Inferior parietal cortex (tissue), 1 donor: ENCODE measurements at regions not wholly inside any gene's neighbourhood (a gene's known extent, or its start where the extent isn't known, plus 50 kb on each side); places are given as distances from the start of the nearest gene placed in this dataset.
"Not testable (repeated sequence)": the region's sequence is repeated elsewhere in the genome, so short reads cannot be mapped to it uniquely, and the experiment has no call there.

Experiments
- DNase-seq: peaks from one replicate; pipeline ENCODE4 v3.0.0-alpha.2; 2016; ENCODE audit errors: extremely low spot score

- not testable (repeated sequence) for DNase-seq
These were observed 1834.2 kb downstream of the FOXD4L5 start for GRCh38 chr9:63450836-63451235.

DNA sequence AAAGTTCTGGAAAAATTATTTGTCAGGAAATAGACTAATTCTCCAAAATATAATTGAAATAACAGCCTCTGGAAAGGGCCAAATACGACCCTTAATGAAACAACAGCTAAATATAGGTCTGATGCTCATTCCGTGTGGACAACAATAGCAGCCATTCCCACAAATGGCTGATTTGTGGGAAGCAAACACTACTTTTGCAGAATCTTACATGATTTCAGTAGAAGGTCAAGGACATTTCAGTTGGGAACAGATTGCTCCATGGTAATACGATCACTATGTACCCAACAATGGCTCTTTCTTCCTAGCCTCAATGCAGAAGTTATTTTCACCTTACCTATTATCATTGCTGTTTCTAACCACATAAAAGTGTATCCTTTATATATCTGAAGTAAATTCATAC lies 1859.9 kb downstream of the FOXD4L5 start:
- not testable (repeated sequence) for DNase-seq

DNA sequence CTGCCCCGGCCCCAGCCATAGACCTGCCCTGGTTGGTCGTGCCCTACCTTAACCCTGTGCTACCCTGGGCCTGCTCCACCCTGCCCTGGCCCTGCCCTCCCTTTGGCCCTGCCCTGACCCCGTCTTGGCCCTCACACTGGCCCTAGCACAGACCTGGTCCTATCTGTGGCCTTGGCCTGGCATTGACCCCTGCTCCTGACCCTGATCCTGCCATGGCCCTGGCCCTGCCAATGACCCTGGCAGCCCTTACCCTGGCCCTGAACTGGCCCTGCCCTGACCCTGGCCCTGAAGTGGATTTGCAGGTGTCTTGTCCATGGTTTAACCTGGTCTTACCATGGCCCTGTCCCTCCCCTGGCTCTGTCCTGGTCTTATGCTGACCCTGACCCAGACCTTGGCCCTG lies 1894.1 kb downstream of the FOXD4L5 start:
- not testable (repeated sequence) for DNase-seq

- not testable (repeated sequence) for DNase-seq
These were observed 1899.5 kb downstream of the FOXD4L5 start for GRCh38 chr9:63385479-63385878.

- not testable (repeated sequence) for DNase-seq
These were observed 1905.1 kb downstream of the FOXD4L5 start for GRCh38 chr9:63379864-63380263.

DNA sequence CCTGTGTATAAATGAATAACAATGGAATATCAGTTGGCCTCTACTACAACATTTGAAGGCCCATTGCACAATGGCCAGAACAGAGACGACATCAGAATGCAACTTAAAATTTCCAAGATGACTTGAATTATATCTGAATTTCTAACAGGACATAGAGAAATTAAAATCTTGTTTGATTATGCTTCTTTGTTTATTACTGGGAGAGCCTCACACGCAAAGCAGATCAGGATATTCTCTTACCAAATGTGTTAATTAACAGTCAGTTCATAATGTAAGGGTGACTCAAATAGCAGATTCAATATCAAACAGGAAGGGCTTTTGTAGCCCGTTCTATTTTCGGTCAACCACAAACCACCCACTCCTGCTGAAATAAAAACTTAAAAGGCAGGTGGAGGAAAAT lies 1930.8 kb downstream of the FOXD4L5 start:
- DNase-seq, result not testable (repeated sequence)

GRCh38 chr9:63347347-63347746 lies 1937.7 kb downstream of the FOXD4L5 start:
- not testable (repeated sequence) for DNase-seq

GRCh38 chr9:63346310-63347048 lies 1938.5 kb downstream of the FOXD4L5 start:
- DNase-seq, result not testable (repeated sequence)

- not testable (repeated sequence) for DNase-seq
These were observed 1940.6 kb downstream of the FOXD4L5 start for GRCh38 chr9:63344408-63344807.

- DNase-seq, result not testable (repeated sequence)
These were observed 1942.5 kb downstream of the FOXD4L5 start for GRCh38 chr9:63342528-63342927.

DNA sequence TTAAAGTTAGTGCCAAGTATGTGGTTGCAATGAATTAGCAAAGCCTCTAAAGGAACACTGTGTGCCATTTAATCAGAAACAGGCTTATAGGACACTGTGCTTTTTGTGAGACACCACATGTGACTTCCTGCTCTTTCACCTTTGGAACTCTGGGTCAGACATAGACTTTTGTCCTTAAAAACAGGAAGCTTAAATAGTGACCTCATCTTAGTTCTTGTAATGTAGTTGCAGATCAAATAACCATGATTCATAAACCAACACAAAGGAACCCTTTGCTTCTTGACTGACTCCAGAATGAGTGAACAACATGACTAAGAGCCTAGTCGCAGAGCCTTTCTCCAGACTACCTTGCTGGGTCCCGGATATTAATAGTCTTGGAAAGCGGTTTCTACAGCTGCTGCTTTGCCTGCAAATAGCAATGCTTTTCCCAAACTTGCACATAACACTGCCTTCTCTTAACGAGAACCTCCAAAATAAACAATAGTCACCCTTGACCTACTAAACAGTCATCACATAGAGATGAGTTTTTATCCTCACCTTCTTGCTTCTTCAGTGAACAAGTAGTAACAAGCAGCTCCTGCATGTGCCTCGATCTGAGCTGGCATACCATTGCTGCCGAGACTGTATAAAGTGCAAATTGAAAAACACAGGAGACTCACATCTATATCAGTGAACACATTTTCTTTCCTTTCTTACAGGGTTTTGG lies 1947.0 kb downstream of the FOXD4L5 start:
- DNase-seq, result not testable (repeated sequence)

DNA sequence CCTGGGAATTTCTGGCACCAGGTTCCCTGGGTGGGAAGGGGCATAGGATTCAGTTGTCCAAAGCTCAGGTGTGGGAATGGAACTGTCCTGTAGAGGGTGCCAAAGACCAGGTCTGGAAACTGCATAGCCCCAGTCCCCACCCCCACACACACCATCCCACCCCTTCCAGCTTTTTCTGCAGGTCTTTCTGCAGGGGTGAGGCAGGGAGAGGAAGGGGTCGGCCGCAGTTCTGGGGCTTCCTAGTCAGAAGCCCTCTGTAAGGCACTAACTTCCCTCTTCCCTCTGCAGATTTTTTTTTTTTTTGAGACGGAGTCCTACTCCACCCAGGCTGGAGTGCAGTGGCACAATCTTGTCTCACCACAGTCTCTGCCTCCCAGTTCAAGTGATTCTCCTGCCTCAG lies 1949.7 kb downstream of the FOXD4L5 start:
- not testable (repeated sequence) for DNase-seq

DNA sequence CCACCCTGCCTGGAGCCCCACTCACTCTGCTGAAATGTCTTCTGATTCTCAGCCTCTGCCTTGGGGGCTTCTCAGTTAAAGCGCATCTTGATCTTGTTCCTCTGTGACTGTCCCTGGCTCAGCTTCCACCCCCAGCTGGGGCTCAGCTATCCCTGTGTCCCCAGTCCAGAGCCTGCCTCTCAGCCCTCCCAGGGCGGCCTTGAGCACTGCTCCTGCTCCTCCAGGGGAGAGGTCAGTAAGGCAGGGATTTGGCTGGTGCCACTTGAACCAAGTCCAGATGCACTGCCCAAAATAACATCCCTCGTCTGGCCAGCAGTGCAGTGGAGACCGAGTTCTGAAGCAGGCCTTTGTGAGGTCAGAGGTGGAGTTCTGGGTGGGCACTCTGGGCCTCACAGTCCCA lies 1950.8 kb downstream of the FOXD4L5 start:
- DNase-seq, result not testable (repeated sequence)

DNA sequence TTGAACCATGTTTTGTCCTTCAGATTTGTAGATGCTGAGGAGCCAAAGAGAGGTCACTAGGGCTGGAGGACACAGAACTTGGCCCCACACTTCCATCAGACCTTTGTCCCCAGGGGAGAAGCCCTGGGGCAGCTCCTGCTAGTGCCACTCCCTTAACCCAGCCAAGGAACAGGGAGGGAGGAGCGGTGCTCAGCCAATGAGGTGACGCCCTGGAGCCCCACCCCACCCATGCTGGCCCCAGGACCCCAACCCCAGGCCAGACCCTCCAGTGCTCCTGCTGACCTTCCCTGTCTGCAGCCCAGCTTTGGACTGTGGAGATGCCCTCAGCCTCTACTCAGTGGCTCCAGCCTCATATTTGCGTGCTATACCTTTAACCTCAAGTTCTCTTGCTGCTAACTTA lies 1951.9 kb downstream of the FOXD4L5 start:
- not testable (repeated sequence) for DNase-seq

GRCh38 chr9:63328313-63328712 lies 1956.7 kb downstream of the FOXD4L5 start:
- not testable (repeated sequence) for DNase-seq

DNA sequence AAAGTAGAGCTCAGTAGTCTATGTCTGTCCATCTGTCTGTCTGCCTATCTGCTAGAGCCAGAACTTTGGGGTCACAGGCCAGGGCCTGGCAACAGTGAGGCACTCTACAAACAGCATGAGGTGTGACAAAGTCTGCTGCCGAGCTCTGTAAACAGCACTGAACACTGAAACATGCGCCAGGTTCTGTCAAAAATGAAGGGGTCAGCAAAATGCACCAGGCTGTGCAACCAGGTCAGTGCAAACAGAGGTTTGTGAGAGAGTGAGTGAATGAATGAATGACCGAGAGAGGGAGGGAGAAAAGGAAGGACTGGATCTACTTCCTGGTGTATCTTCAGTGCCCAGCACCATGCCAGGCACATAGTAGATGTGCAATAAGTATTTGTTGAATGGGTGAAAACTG lies 1957.8 kb downstream of the FOXD4L5 start:
- DNase-seq, result not testable (repeated sequence)

DNA sequence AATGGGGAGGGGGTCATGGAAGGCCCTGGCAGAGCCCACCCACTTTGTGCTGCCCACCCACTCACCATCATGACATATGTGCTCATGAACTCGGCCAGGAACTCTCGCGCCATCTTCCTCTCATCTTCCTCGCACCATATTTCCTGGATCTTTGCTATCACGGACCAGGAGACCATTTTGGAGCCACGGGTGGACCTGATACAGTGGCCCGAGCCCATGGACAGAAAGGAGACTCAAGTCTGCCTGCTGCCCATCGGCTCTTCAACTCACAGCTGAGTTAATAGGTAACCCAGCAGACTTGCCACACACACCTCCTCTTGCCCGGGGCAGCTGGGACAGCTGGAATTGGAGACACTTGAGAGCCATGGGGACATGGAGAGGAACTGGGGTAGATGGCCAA lies 1958.3 kb downstream of the FOXD4L5 start:
- not testable (repeated sequence) for DNase-seq

- DNase-seq, result not testable (repeated sequence)
These were observed 1959.3 kb downstream of the FOXD4L5 start for GRCh38 chr9:63325696-63326095.

GRCh38 chr9:63318093-63318492 lies 1966.9 kb downstream of the FOXD4L5 start:
- not testable (repeated sequence) for DNase-seq

GRCh38 chr9:63315387-63315786 lies 1969.6 kb downstream of the FOXD4L5 start:
- not testable (repeated sequence) for DNase-seq

GRCh38 chr9:63296848-63297247 lies 1988.2 kb downstream of the FOXD4L5 start:
- DNase-seq, result not testable (repeated sequence)

DNA sequence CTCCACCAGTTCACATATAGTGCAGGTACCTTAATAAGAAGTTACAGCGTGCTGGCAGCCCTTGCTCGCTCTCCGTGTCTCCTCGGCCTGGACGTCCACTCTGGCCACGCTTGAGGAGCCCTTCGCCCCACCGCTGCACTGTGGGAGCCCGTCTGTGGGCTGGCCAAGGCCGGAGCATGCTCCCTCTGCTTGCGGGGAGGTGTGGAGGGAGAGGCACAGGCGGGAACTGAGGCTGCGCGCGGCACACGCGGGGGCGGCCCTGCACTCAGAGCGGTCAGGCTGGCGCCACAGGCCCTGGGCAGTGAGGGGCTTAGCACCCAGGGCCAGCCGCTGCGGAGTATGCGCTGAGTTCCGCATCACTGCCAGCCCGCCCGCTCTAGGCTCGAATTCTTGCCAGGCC lies 1988.6 kb downstream of the FOXD4L5 start:
- DNase-seq, result not testable (repeated sequence)

DNA sequence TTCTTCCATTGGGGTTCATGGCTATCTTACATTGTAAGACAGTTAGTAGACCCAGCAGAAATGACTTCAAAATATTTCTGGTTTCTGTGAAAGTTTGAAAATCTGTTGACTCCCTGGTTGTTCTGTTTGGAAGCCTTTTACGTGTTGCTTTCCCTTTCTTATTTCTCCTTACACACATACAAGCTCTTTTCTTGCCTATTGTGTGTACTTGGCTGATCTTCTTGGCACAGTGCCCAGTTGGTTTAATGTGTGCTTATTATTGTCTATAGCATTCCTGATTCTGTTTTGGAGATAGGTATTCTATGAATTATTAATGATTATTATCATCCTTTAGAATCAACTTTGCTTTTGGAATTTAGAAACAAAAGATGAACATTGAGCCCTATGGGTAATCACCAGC lies 1995.0 kb downstream of the FOXD4L5 start:
- DNase-seq, result peak; percentile 6
